Sigmoid colon (tissue), 4 donors: ENCODE measurements at regions not wholly inside any gene's neighbourhood (a gene's known extent, or its start where the extent isn't known, plus 50 kb on each side); places are given as distances from the start of the nearest gene placed in this dataset.

Experiments
- EP300 ChIP-seq, 4 donors: sonication (generic); formaldehyde crosslinking; IDR thresholded peaks; one replicate each; pipeline ENCODE4 v1.6.1; 2017; ENCODE audit warnings: antibody characterized with exemption in 4 of 4
- POLR2A ChIP-seq, 2 donors: fragments of 450-650 bp; IDR thresholded peaks; one replicate each; pipeline ENCODE4 v1.6.1; 2016; ENCODE audit warnings: antibody characterized with exemption in 2 of 2, mild to moderate bottlenecking in 2 of 2, moderate library complexity in 2 of 2
- TF ChIP-seq, protein P1 (sequence below), 4 experiments: fragments of 450-650 bp in 3 of 4; fragments of 200-600 bp in 1 of 4; IDR thresholded peaks; one replicate each; pipeline ENCODE4 v1.5.1; 2016 to 2019; ENCODE audit warnings: antibody characterized with exemption in 4 of 4, mild to moderate bottlenecking in 3 of 4, moderate library complexity in 2 of 4

DNA sequence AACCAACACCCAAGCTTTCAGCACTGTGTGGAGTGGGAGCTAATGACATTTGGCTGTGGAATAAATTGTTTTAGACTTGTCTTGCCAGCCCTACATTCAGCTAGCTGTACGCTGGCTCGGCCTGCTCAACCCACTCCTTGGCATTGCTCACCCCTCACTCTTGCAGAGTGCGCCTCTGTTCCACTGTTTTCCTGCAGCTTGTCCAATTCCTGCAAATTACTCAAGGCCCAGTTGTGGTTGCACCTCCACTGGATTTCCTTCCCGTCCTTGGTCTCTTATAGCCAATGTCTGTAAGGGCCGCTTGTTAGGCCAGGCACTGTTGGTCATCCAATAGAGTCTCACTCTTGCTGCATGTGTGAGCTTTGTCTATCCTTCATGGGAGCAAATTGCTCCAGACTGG is 55.5 kb upstream of the ADRA1D start:
- no peak for TF ChIP-seq POLR2A (IDR thresholded peaks at IDR 0.05)
- TF ChIP-seq, protein P1, sequence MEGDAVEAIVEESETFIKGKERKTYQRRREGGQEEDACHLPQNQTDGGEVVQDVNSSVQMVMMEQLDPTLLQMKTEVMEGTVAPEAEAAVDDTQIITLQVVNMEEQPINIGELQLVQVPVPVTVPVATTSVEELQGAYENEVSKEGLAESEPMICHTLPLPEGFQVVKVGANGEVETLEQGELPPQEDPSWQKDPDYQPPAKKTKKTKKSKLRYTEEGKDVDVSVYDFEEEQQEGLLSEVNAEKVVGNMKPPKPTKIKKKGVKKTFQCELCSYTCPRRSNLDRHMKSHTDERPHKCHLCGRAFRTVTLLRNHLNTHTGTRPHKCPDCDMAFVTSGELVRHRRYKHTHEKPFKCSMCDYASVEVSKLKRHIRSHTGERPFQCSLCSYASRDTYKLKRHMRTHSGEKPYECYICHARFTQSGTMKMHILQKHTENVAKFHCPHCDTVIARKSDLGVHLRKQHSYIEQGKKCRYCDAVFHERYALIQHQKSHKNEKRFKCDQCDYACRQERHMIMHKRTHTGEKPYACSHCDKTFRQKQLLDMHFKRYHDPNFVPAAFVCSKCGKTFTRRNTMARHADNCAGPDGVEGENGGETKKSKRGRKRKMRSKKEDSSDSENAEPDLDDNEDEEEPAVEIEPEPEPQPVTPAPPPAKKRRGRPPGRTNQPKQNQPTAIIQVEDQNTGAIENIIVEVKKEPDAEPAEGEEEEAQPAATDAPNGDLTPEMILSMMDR (IDR thresholded peaks at IDR 0.05): no peak
- TF ChIP-seq EP300 (IDR thresholded peaks at IDR 0.05): no peak
